H9 (cell line): ENCODE measurements at regions not wholly inside any gene's neighbourhood (a gene's known extent, or its start where the extent isn't known, plus 50 kb on each side); places are given as distances from the start of the nearest gene placed in this dataset.
A peak's percentile ranks its signal among the peaks of the same experiment; 100 is the strongest.

Experiments
- DNase-seq: peaks from one replicate; pipeline ENCODE4 v3.0.0-alpha.2; 2017
- H2AFZ ChIP-seq: one replicate; pipeline ENCODE4 v1.6.1; 2013; ENCODE audit warnings: mild to moderate bottlenecking, low read length, control low read depth, moderate library complexity
- H2AK5ac ChIP-seq: 2 replicates; pipeline ENCODE4 v1.6.1; 2013; ENCODE audit warnings: low read length, control low read depth, mixed read lengths; ENCODE audit not compliant: insufficient read length
- H2BK120ac ChIP-seq: one replicate; pipeline ENCODE4 v1.6.1; 2013; ENCODE audit warnings: low read depth, mild to moderate bottlenecking, low read length, control low read depth, inconsistent platforms; ENCODE audit not compliant: poor library complexity, severe bottlenecking
- H2BK12ac ChIP-seq: 2 replicates; pipeline ENCODE4 v1.6.1; 2013; ENCODE audit warnings: low read length, control low read depth, mixed read lengths, low read depth; ENCODE audit not compliant: insufficient read length
- H2BK15ac ChIP-seq: 2 replicates; pipeline ENCODE4 v1.6.1; 2013; ENCODE audit warnings: low read depth, low read length, control low read depth
- H2BK20ac ChIP-seq: one replicate; pipeline ENCODE4 v1.6.1; 2013; ENCODE audit warnings: low read depth, mild to moderate bottlenecking, low read length, control low read depth, inconsistent platforms; ENCODE audit not compliant: poor library complexity, severe bottlenecking
- H2BK5ac ChIP-seq: 2 replicates; pipeline ENCODE4 v1.6.1; 2013; ENCODE audit warnings: low read length, control low read depth, mixed read lengths; ENCODE audit not compliant: insufficient read length
- H3K14ac ChIP-seq: 2 replicates; pipeline ENCODE4 v1.6.1; 2013; ENCODE audit warnings: low read length, control low read depth; ENCODE audit not compliant: insufficient read depth
- H3K18ac ChIP-seq: 2 replicates; pipeline ENCODE4 v1.6.1; 2013; ENCODE audit warnings: low read depth, mild to moderate bottlenecking, mixed read lengths, low read length, control low read depth; ENCODE audit not compliant: insufficient read length
- H3K23ac ChIP-seq: 2 replicates; pipeline ENCODE4 v1.6.1; 2013; ENCODE audit warnings: low read length, control low read depth, mixed read lengths, low read depth; ENCODE audit not compliant: insufficient read length
- H3K23me2 ChIP-seq: 2 replicates; pipeline ENCODE4 v1.6.1; 2013; ENCODE audit warnings: low read depth, mild to moderate bottlenecking, mixed read lengths, low read length, control low read depth; ENCODE audit not compliant: insufficient read length, poor library complexity, severe bottlenecking
- H3K27ac ChIP-seq: 2 replicates; pipeline ENCODE4 v1.5.1; 2013; ENCODE audit warnings: low read length, control low read depth, mixed read lengths, low read depth; ENCODE audit not compliant: insufficient read length
- H3K27me3 ChIP-seq: 2 replicates; pipeline ENCODE4 v1.6.1; 2013; ENCODE audit warnings: low read length, control low read depth, inconsistent platforms; ENCODE audit not compliant: insufficient read depth
- H3K4ac ChIP-seq: 2 replicates; pipeline ENCODE4 v1.6.1; 2013; ENCODE audit warnings: low read depth, mild to moderate bottlenecking, control low read depth, inconsistent platforms, low read length, moderate library complexity
- H3K4me1 ChIP-seq: 2 replicates; pipeline ENCODE4 v1.6.1; 2013; ENCODE audit warnings: low read length, control low read depth, inconsistent platforms; ENCODE audit not compliant: insufficient read depth
- H3K4me2 ChIP-seq: 2 replicates; pipeline ENCODE4 v1.6.1; 2013; ENCODE audit warnings: low read length, control low read depth, mixed read lengths; ENCODE audit not compliant: insufficient read length, insufficient read depth
- H3K56ac ChIP-seq: 2 replicates; pipeline ENCODE4 v1.6.1; 2013; ENCODE audit warnings: low read depth, mild to moderate bottlenecking, mixed read lengths, low read length, control low read depth; ENCODE audit not compliant: insufficient read length
- H3K79me1 ChIP-seq: 2 replicates; pipeline ENCODE4 v1.6.1; 2013; ENCODE audit warnings: low read depth, mild to moderate bottlenecking, moderate library complexity, low read length, control low read depth, inconsistent platforms; ENCODE audit not compliant: insufficient read depth, poor library complexity, severe bottlenecking
- H3K79me2 ChIP-seq: 2 replicates; pipeline ENCODE4 v1.6.1; 2013; ENCODE audit warnings: low read length, control low read depth, inconsistent platforms; ENCODE audit not compliant: insufficient read depth
- H3K9ac ChIP-seq: 2 replicates; pipeline ENCODE4 v1.6.1; 2013; ENCODE audit warnings: low read length, control low read depth, mixed read lengths; ENCODE audit not compliant: insufficient read length; ENCODE audit errors: extremely low read depth
- H3K9me3 ChIP-seq: one replicate; pipeline ENCODE4 v1.6.1; 2013; ENCODE audit warnings: low read depth, low read length, inconsistent platforms; ENCODE audit not compliant: control insufficient read depth
- H3T11ph ChIP-seq: one replicate; pipeline ENCODE4 v1.6.1; 2013; ENCODE audit warnings: mild to moderate bottlenecking, low read length, control low read depth, inconsistent platforms
- H4K20me1 ChIP-seq: one replicate; pipeline ENCODE4 v1.6.1; 2013; ENCODE audit not compliant: control insufficient read depth, insufficient read length, insufficient read depth
- H4K5ac ChIP-seq: 2 replicates; pipeline ENCODE4 v1.6.1; 2013; ENCODE audit warnings: low read depth, mild to moderate bottlenecking, mixed read lengths, low read length, control low read depth; ENCODE audit not compliant: insufficient read length
- H4K8ac ChIP-seq: replicated peaks from 2 replicates; pipeline ENCODE4 v1.6.1; 2013; ENCODE audit warnings: low read length, control low read depth, mixed read lengths, low read depth; ENCODE audit not compliant: insufficient read length
- H4K91ac ChIP-seq: 2 replicates; pipeline ENCODE4 v1.6.1; 2013; ENCODE audit warnings: low read depth, mild to moderate bottlenecking, moderate library complexity, mixed read lengths, low read length, control low read depth; ENCODE audit not compliant: insufficient read length
- H3K27ac Mint-ChIP-seq, 3 experiments: 2 replicates in 2 of 3; 3 replicates in 1 of 3; pipeline ENCODE4 v1.8.0; 2020 to 2021; ENCODE audit warnings: mixed read lengths in 3 of 3, mild to moderate bottlenecking in 1 of 3, moderate library complexity in 1 of 3
- H3K27me3 Mint-ChIP-seq: 2 replicates; pipeline ENCODE4 v1.8.0; 2021; ENCODE audit warnings: low read depth, mild to moderate bottlenecking, moderate library complexity, mixed read lengths
- H3K36me3 Mint-ChIP-seq, 3 experiments: 2 replicates in 2 of 3; 3 replicates in 1 of 3; pipeline ENCODE4 v1.8.0; 2020 to 2021; ENCODE audit warnings: low read depth in 3 of 3, mixed read lengths in 3 of 3; ENCODE audit not compliant: insufficient read depth in 1 of 3
- H3K4me1 Mint-ChIP-seq, 2 experiments: 2 replicates each; pipeline ENCODE4 v1.8.0; 2020; ENCODE audit warnings: mixed read lengths in 2 of 2
- H3K4me3 Mint-ChIP-seq, 2 experiments: 2 replicates in 1 of 2; 3 replicates in 1 of 2; pipeline ENCODE4 v1.8.0; 2020 to 2021; ENCODE audit warnings: mild to moderate bottlenecking in 2 of 2, mixed read lengths in 2 of 2, moderate library complexity in 1 of 2
- H3K9me3 Mint-ChIP-seq, 2 experiments: 2 replicates in 1 of 2; 3 replicates in 1 of 2; pipeline ENCODE4 v1.8.0; 2020; ENCODE audit warnings: mild to moderate bottlenecking in 2 of 2, mixed read lengths in 2 of 2, moderate library complexity in 1 of 2
- CTCF ChIP-seq: fragments of 200-600 bp; sonication (generic); conservative IDR thresholded peaks from 3 replicates; pipeline ENCODE4 v1.8.0; 2021; ENCODE audit warnings: antibody characterized with exemption, mild to moderate bottlenecking
- WGBS: extraction: QIAGEN DNeasy Blood & Tissue Kit; methylation state at CpG from one replicate; pipeline ENCODE4 v1.1.7; 2013; ENCODE audit warnings: missing lambda C conversion rate, low lambda C conversion rate, mixed read lengths; ENCODE audit not compliant: insufficient read length; ENCODE audit errors: extremely low coverage; 5-methylcytosine and 5-hydroxymethylcytosine counted together

- no peak for DNase-seq
- Histone ChIP-seq H3K79me1 (no peaks in the 10 kb centered on the region), H2BK120ac (no peak overlapping the region), H4K5ac (no peak overlapping the region), H2BK12ac (no peak overlapping the region), H3K9me3 (no peaks in the 10 kb centered on the region), H3K27ac (no peak overlapping the region), H2BK15ac (no peak overlapping the region), H3K18ac (no peak overlapping the region), H3K4me1 (peaks cover 9% of the 10 kb centered on the region), H3K9ac (no peak overlapping the region), H3K27me3 (no peaks in the 10 kb centered on the region), H3T11ph (no peak overlapping the region), H3K23ac (no peak overlapping the region), H3K79me2 (no peaks in the 10 kb centered on the region), H2BK5ac (no peak overlapping the region), H2BK20ac (no peak overlapping the region), H3K4me2 (no peak overlapping the region), H3K4ac (no peak overlapping the region), H4K8ac (no peak overlapping the region), H2AFZ (no peak overlapping the region), H4K91ac (no peak overlapping the region), H3K56ac (no peak overlapping the region), H3K14ac (no peak overlapping the region), H2AK5ac (no peak overlapping the region), H4K20me1 (no peaks in the 10 kb centered on the region), H3K23me2 (no peaks in the 10 kb centered on the region)
- Mint-ChIP-seq H3K4me3 (0 out of 5 replicates have a peak overlapping the region, but pooled peaks of 1 of the 2 experiments have one; percentile 21), H3K36me3 (peaks cover 0 to 4% (median 0%) of the 10 kb centered on the region in 3 experiments; a peak in 3 of 7 replicates), H3K27ac (peak overlapping the region in 2 of 3 experiments; percentile 63 to 67; a peak in 3 of 7 replicates), H3K4me1 (peaks cover 16 to 18% of the 10 kb centered on the region in 2 experiments), H3K27me3 (no peaks in the 10 kb centered on the region), H3K9me3 (peaks cover 0 to 3% of the 10 kb centered on the region in 2 experiments; a peak in 1 of 5 replicates)
- WGBS: no CpG with 5 or more reads among the region's 6 CpGs
- TF ChIP-seq CTCF: no peak
Measured at GRCh38 chr2:39494784-39495251, 57.7 kb upstream of the MAP4K3 start.
